Astrocyte (in vitro differentiated cells and primary cell): ENCODE measurements at regions not wholly inside any gene's neighbourhood (a gene's known extent, or its start where the extent isn't known, plus 50 kb on each side); places are given as distances from the start of the nearest gene placed in this dataset.

Experiments used
- DNase-seq: peaks from one replicate; pipeline ENCODE4 v3.0.0-alpha.2; 2010; ENCODE audit warnings: low read depth
- FAIRE-seq: peaks from 2 replicates; lab custom pipeline; 2011; peaks lifted over from hg19 to GRCh38; lab: Jason Lieb, UNC
- H2AFZ ChIP-seq: 2 replicates; pipeline ENCODE4 v1.6.0; 2012; ENCODE audit warnings: low read depth, low read length, inconsistent platforms
- H3K27ac ChIP-seq: 2 replicates; pipeline ENCODE4 v1.5.1; 2011; ENCODE audit warnings: low read depth, low read length, inconsistent platforms
- H3K27me3 ChIP-seq: 2 replicates; pipeline ENCODE4 v1.6.0; 2011; ENCODE audit warnings: low read length, inconsistent platforms; ENCODE audit not compliant: insufficient read depth
- H3K36me3 ChIP-seq: 2 replicates; pipeline ENCODE4 v1.5.1; 2011; ENCODE audit warnings: low read length, inconsistent platforms; ENCODE audit not compliant: insufficient read depth
- H3K4me1 ChIP-seq: 2 replicates; pipeline ENCODE4 v1.5.1; 2011; ENCODE audit warnings: low read length, inconsistent platforms; ENCODE audit not compliant: insufficient read depth
- H3K4me2 ChIP-seq: 2 replicates; pipeline ENCODE4 v1.6.0; 2012; ENCODE audit warnings: low read length, inconsistent platforms
- H3K4me3 ChIP-seq: 2 replicates; pipeline ENCODE4 v1.5.1; 2011; ENCODE audit warnings: low read depth, mild to moderate bottlenecking, low read length, inconsistent platforms; ENCODE audit not compliant: insufficient read depth
- H3K79me2 ChIP-seq: 2 replicates; pipeline ENCODE4 v1.6.0; 2012; ENCODE audit warnings: mild to moderate bottlenecking, low read length, inconsistent platforms; ENCODE audit not compliant: insufficient read depth
- H3K9ac ChIP-seq: 2 replicates; pipeline ENCODE4 v1.6.0; 2012; ENCODE audit warnings: mild to moderate bottlenecking, low read length, inconsistent platforms
- H3K9me3 ChIP-seq: 2 replicates; pipeline ENCODE4 v1.5.1; 2012; ENCODE audit warnings: low read depth, mild to moderate bottlenecking, low read length, inconsistent platforms; ENCODE audit not compliant: insufficient read depth
- H4K20me1 ChIP-seq: 2 replicates; pipeline ENCODE4 v1.6.0; 2012; ENCODE audit warnings: low read length, inconsistent platforms; ENCODE audit not compliant: insufficient read depth
- H3K27ac Mint-ChIP-seq: one replicate; pipeline ENCODE4 v1.8.0; 2021; ENCODE audit warnings: mild to moderate bottlenecking, mixed read lengths; ENCODE audit not compliant: unreplicated experiment
- H3K27me3 Mint-ChIP-seq: one replicate; pipeline ENCODE4 v1.8.0; 2021; ENCODE audit warnings: low read depth, mixed read lengths; ENCODE audit not compliant: unreplicated experiment
- H3K36me3 Mint-ChIP-seq: one replicate; pipeline ENCODE4 v1.8.0; 2021; ENCODE audit warnings: low read depth, mixed read lengths; ENCODE audit not compliant: unreplicated experiment
- H3K4me1 Mint-ChIP-seq: one replicate; pipeline ENCODE4 v1.8.0; 2021; ENCODE audit warnings: low read depth, mixed read lengths; ENCODE audit not compliant: unreplicated experiment
- H3K4me3 Mint-ChIP-seq: one replicate; pipeline ENCODE4 v1.8.0; 2021; ENCODE audit warnings: mild to moderate bottlenecking, moderate library complexity, mixed read lengths; ENCODE audit not compliant: unreplicated experiment
- H3K9me3 Mint-ChIP-seq: one replicate; pipeline ENCODE4 v1.8.0; 2021; ENCODE audit warnings: mild to moderate bottlenecking, mixed read lengths; ENCODE audit not compliant: unreplicated experiment
- EZH2 ChIP-seq: IDR thresholded peaks from 2 replicates; pipeline ENCODE4 v1.6.1; 2012; ENCODE audit warnings: mild to moderate bottlenecking, low read length, inconsistent platforms; ENCODE audit not compliant: insufficient read depth
- TF ChIP-seq, protein P1 (sequence below): IDR thresholded peaks from 2 replicates; pipeline ENCODE4 v1.5.1; 2011; ENCODE audit warnings: low read depth, mild to moderate bottlenecking, inconsistent platforms, low read length, moderate library complexity; ENCODE audit not compliant: insufficient read depth

DNA sequence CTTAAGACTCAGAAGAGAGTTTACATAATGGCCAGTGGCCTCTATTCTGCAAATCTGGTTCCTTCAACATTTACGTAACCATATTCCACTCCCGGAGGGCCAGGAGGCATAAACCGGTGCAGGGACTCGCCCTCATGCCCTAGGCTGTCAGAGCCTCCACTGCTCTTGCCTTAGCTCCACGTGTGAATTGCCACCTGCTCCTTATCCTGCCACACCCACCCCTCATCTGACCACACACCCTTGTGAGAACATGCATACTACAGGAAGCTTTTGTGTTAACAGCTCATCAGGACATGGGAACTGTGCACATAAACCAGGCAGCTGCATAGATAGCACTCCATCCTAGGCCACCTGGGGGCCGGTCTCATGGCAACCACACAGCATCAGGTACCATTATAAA is 146.7 kb upstream of the PFKP start:
- Histone ChIP-seq H3K4me3 (no peak overlapping the region), H3K4me1 (peaks cover under 1% of the 10 kb centered on the region), H2AFZ (no peak overlapping the region), H4K20me1 (no peaks in the 10 kb centered on the region), H3K9me3 (no peaks in the 10 kb centered on the region), H3K9ac (no peak overlapping the region), H3K79me2 (no peaks in the 10 kb centered on the region), H3K27ac (no peak overlapping the region), H3K4me2 (no peak overlapping the region), H3K27me3 (peaks cover 9% of the 10 kb centered on the region), H3K36me3 (no peaks in the 10 kb centered on the region)
- peaks cover 23% of the 10 kb centered on the region for H3K4me1 Mint-ChIP-seq
- H3K4me3 Mint-ChIP-seq, result no peak overlapping the region
- DNase-seq (no peak), FAIRE-seq (no peak)
- H3K27ac Mint-ChIP-seq, result no peak overlapping the region
- peaks cover 6% of the 10 kb centered on the region for H3K9me3 Mint-ChIP-seq
- TF ChIP-seq EZH2, result no peak
- TF ChIP-seq, protein P1, sequence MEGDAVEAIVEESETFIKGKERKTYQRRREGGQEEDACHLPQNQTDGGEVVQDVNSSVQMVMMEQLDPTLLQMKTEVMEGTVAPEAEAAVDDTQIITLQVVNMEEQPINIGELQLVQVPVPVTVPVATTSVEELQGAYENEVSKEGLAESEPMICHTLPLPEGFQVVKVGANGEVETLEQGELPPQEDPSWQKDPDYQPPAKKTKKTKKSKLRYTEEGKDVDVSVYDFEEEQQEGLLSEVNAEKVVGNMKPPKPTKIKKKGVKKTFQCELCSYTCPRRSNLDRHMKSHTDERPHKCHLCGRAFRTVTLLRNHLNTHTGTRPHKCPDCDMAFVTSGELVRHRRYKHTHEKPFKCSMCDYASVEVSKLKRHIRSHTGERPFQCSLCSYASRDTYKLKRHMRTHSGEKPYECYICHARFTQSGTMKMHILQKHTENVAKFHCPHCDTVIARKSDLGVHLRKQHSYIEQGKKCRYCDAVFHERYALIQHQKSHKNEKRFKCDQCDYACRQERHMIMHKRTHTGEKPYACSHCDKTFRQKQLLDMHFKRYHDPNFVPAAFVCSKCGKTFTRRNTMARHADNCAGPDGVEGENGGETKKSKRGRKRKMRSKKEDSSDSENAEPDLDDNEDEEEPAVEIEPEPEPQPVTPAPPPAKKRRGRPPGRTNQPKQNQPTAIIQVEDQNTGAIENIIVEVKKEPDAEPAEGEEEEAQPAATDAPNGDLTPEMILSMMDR, result no peak
- peaks cover 3% of the 10 kb centered on the region for H3K36me3 Mint-ChIP-seq
- peaks cover 7% of the 10 kb centered on the region for H3K27me3 Mint-ChIP-seq

DNA sequence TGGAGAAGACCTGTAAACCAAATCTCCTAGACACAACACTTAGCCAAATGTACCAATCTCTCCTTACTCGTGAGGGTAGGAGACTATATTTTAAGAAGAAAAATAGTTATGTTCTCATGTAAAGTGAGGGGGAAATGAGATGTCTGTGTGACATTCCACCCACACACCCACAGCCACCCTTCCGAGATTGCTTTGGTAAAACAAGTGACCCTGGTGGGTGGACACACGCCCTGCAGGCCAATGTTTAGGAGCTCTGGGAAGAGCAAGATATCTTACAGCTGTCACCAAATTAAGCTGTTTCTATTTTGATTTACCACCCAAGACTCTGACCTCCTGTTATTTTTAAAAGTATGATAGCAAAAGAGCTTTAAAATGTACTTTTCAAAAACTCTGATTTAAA is 147.2 kb upstream of the PFKP start:
- Histone ChIP-seq H3K36me3 (no peaks in the 10 kb centered on the region), H2AFZ (no peak overlapping the region), H3K9me3 (no peaks in the 10 kb centered on the region), H3K4me3 (no peak overlapping the region), H3K27me3 (peaks cover 9% of the 10 kb centered on the region), H3K27ac (no peak overlapping the region), H4K20me1 (no peaks in the 10 kb centered on the region), H3K79me2 (no peaks in the 10 kb centered on the region), H3K4me1 (no peaks in the 10 kb centered on the region), H3K4me2 (no peak overlapping the region), H3K9ac (no peak overlapping the region)
- Mint-ChIP-seq H3K27ac (no peak overlapping the region), H3K9me3 (peaks cover 6% of the 10 kb centered on the region), H3K4me3 (no peak overlapping the region), H3K27me3 (peaks cover 7% of the 10 kb centered on the region), H3K4me1 (peaks cover 19% of the 10 kb centered on the region), H3K36me3 (peaks cover 3% of the 10 kb centered on the region)
- DNase-seq (no peak), FAIRE-seq (no peak)
- TF ChIP-seq, protein P1, result no peak
- no peak for TF ChIP-seq EZH2

- no peaks in the 10 kb centered on the region for H3K79me2 ChIP-seq
- H3K4me3 Mint-ChIP-seq, result no peak overlapping the region
- H3K4me2 ChIP-seq, result no peak overlapping the region
- DNase-seq, result no peak
- no peak overlapping the region for H3K27ac Mint-ChIP-seq
- no peaks in the 10 kb centered on the region for H4K20me1 ChIP-seq
- H3K27me3 ChIP-seq, result peaks cover 9% of the 10 kb centered on the region
- peaks cover 3% of the 10 kb centered on the region for H3K36me3 Mint-ChIP-seq
- H3K4me1 ChIP-seq, result no peaks in the 10 kb centered on the region
- no peaks in the 10 kb centered on the region for H3K36me3 ChIP-seq
- H3K4me3 ChIP-seq, result no peak overlapping the region
- H3K4me1 Mint-ChIP-seq, result peaks cover 19% of the 10 kb centered on the region
- no peak overlapping the region for H3K27ac ChIP-seq
- no peak overlapping the region for H2AFZ ChIP-seq
- no peak overlapping the region for H3K9ac ChIP-seq
- H3K9me3 Mint-ChIP-seq, result peaks cover 9% of the 10 kb centered on the region
- peaks cover 7% of the 10 kb centered on the region for H3K27me3 Mint-ChIP-seq
- FAIRE-seq, result no peak
- H3K9me3 ChIP-seq, result no peaks in the 10 kb centered on the region
- no peak for TF ChIP-seq EZH2
- TF ChIP-seq, protein P1, result no peak
Measured at GRCh38 chr10:2919016-2919415, 148.3 kb upstream of the PFKP start.
